COLO829 (cell line): ENCODE measurements at regions not wholly inside any gene's neighbourhood (a gene's known extent, or its start where the extent isn't known, plus 50 kb on each side); places are given as distances from the start of the nearest gene placed in this dataset.
"Not testable (repeated sequence)": the region's sequence is repeated elsewhere in the genome, so short reads cannot be mapped to it uniquely, and the experiment has no call there.

Experiments used
- DNase-seq: peaks from one replicate; pipeline ENCODE4 v3.0.0; 2012; ENCODE audit warnings: low spot score

GRCh38 chr11:104776501-104777170, 121.6 kb downstream of the CASP12 start:
- no peak for DNase-seq

- no peak for DNase-seq
Observed at GRCh38 chr11:104774578-104774977, 123.7 kb downstream of the CASP12 start.

- peak; percentile 65 for DNase-seq
Observed at GRCh38 chr11:104772806-104773241, 125.4 kb downstream of the CASP12 start.

GRCh38 chr11:104771763-104772162, 126.5 kb downstream of the CASP12 start:
- DNase-seq, result no peak

GRCh38 chr11:104771046-104771445, 127.2 kb downstream of the CASP12 start:
- not testable (repeated sequence) for DNase-seq

GRCh38 chr11:104765401-104766095, 132.7 kb downstream of the CASP12 start:
- DNase-seq, result no peak

- no peak for DNase-seq
Observed at GRCh38 chr11:104764710-104765045, 133.6 kb downstream of the CASP12 start.

- no peak for DNase-seq
Observed at GRCh38 chr11:104763930-104764709, 134.1 kb downstream of the CASP12 start.

- DNase-seq, result no peak
Observed at GRCh38 chr11:104761511-104761910, 136.7 kb downstream of the CASP12 start.

GRCh38 chr11:104759464-104759863, 138.8 kb downstream of the CASP12 start:
- DNase-seq, result no peak

GRCh38 chr11:104738918-104739317, 159.3 kb downstream of the CASP12 start:
- peak; percentile 20 for DNase-seq

GRCh38 chr11:104738208-104738607, 160.1 kb downstream of the CASP12 start:
- peak; percentile 40 for DNase-seq

GRCh38 chr11:104736502-104736901, 161.8 kb downstream of the CASP12 start:
- DNase-seq, result no peak

GRCh38 chr11:104734998-104735397, 163.3 kb downstream of the CASP12 start:
- no peak for DNase-seq

- DNase-seq, result no peak
Observed at GRCh38 chr11:104731890-104732289, 166.4 kb downstream of the CASP12 start.

GRCh38 chr11:104728927-104729326, 169.3 kb downstream of the CASP12 start:
- no peak for DNase-seq

- no peak for DNase-seq
Observed at GRCh38 chr11:104727768-104728167, 170.5 kb downstream of the CASP12 start.

- DNase-seq, result no peak
Observed at GRCh38 chr11:104727095-104727494, 171.2 kb downstream of the CASP12 start.

GRCh38 chr11:104725796-104726408, 172.4 kb downstream of the CASP12 start:
- no peak for DNase-seq

- DNase-seq, result no peak
Observed at GRCh38 chr11:104713401-104713800, 184.9 kb downstream of the CASP12 start.

- DNase-seq, result no peak
Observed at GRCh38 chr11:104705490-104706190, 192.6 kb downstream of the CASP12 start.

- no peak for DNase-seq
Observed at GRCh38 chr11:104704888-104705287, 193.4 kb downstream of the CASP12 start.
